K562 (cell line): ENCODE measurements at regions not wholly inside any gene's neighbourhood (a gene's known extent, or its start where the extent isn't known, plus 50 kb on each side); places are given as distances from the start of the nearest gene placed in this dataset.

Experiments used
- ZBTB8A ChIP-seq: fragments of 450-650 bp; IDR thresholded peaks from 2 replicates; pipeline ENCODE4 v1.6.1; 2018; ENCODE audit warnings: mild to moderate bottlenecking, moderate library complexity; ENCODE audit not compliant: partially characterized antibody
- ZNF324 ChIP-seq: fragments of 250-450 bp; sonication (Bioruptor Pico); IDR thresholded peaks from 2 replicates; pipeline ENCODE4 v1.4.0; 2020; ENCODE audit warnings: mild to moderate bottlenecking
- ZNF785 ChIP-seq: fragments of 250-450 bp; sonication (Bioruptor Pico); IDR thresholded peaks from 2 replicates; pipeline ENCODE4 v1.4.0; 2020; ENCODE audit warnings: mild to moderate bottlenecking

- TF ChIP-seq ZNF785 (CRISPR knock-in tag) (no peak), ZBTB8A (no peak), ZNF324 (CRISPR knock-in tag) (no peak)
These were observed 111.3 kb upstream of the SLC14A2 start for GRCh38 chr18:45503990-45504389.
